ENCODE measurements at regions not wholly inside any gene's neighbourhood (a gene's known extent, or its start where the extent isn't known, plus 50 kb on each side); places are given as distances from the start of the nearest gene placed in this dataset.
"Not testable (repeated sequence)": the region's sequence is repeated elsewhere in the genome, so short reads cannot be mapped to it uniquely, and the experiment has no call there.

DNA sequence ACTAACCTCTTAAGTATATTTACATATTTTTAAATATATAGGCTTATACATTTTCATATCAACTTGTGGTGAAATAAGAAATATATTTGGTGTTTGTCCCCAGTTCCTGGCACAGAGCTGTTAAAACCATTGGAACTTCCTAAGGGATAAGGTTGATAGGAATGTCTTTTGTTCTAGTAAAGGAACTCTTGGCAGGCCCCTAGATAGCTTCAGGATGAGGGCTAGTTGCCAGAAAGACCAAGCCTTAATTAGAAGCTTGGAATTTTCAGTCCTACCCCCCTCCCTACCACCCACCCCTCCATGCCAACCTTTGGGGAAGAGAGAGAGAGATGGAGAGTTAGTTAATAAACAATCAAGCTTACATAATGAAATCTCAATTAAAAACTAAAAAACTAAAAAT lies 638.6 kb upstream of the ACO1 start:
- no peak overlapping the region for H3K27ac ChIP-seq
- DNase-seq: no peak
- BruUV-seq (replicated peaks): no TSS peak
- H3K9me3 ChIP-seq (ENCODE audit: insufficient read depth, low read depth): no peaks in the 10 kb centered on the region
- no peaks in the 10 kb centered on the region for H3K27me3 ChIP-seq (ENCODE audit: insufficient read depth, low read depth)
- H3K4me1 ChIP-seq (replicated peaks; ENCODE audit: insufficient read depth): no peaks in the 10 kb centered on the region
- H3K9me2 ChIP-seq (ENCODE audit: insufficient read depth): no peaks in the 10 kb centered on the region
- POLR2A ChIA-PET (ENCODE audit: unreplicated experiment): no interaction called here
- intact Hi-C loops (cut with micrococcal nuclease; ENCODE audit: unreplicated experiment): no loop called here
- H3K4me3 ChIP-seq: no peak overlapping the region
- TF ChIP-seq, protein P1, sequence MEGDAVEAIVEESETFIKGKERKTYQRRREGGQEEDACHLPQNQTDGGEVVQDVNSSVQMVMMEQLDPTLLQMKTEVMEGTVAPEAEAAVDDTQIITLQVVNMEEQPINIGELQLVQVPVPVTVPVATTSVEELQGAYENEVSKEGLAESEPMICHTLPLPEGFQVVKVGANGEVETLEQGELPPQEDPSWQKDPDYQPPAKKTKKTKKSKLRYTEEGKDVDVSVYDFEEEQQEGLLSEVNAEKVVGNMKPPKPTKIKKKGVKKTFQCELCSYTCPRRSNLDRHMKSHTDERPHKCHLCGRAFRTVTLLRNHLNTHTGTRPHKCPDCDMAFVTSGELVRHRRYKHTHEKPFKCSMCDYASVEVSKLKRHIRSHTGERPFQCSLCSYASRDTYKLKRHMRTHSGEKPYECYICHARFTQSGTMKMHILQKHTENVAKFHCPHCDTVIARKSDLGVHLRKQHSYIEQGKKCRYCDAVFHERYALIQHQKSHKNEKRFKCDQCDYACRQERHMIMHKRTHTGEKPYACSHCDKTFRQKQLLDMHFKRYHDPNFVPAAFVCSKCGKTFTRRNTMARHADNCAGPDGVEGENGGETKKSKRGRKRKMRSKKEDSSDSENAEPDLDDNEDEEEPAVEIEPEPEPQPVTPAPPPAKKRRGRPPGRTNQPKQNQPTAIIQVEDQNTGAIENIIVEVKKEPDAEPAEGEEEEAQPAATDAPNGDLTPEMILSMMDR (conservative IDR thresholded peaks at IDR 0.05): no peak
- no peak for TF ChIP-seq EZH2 (IDR thresholded peaks at IDR 0.05; ENCODE audit: low read depth)
- no peak overlapping the region for H2AFZ ChIP-seq
- H3K79me2 ChIP-seq (ENCODE audit: low read depth): no peaks in the 10 kb centered on the region
- no peaks in the 10 kb centered on the region for H3K36me3 ChIP-seq (ENCODE audit: low read depth)
- no peak overlapping the region for H3K4me2 ChIP-seq
- H4K20me1 ChIP-seq (ENCODE audit: insufficient read depth): no peaks in the 10 kb centered on the region
- CTCF ChIA-PET: no interaction called here
- H3F3A ChIP-seq (ENCODE audit: insufficient read depth, low read depth): no peaks in the 10 kb centered on the region

DNA sequence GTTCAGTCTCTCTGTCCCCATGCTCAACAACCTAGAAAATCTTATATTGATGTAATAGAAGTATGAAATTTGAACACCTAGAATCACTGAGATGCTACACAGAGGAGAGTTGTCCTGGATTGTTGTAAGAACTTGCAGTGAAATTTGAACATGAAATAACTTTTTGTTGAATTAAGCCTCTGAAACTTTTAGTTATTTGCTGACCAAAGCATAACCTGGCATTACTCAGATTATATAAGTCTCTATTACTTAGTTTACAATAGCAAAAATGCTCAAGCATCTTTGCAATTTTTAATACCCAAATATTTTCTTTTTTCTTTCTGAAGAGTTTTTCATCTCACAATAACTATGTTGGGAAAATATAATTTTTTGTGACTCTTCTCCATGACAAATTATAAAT lies 630.7 kb upstream of the ACO1 start:
- POLR2A ChIA-PET (ENCODE audit: unreplicated experiment): no interaction called here
- H3K4me3 ChIP-seq: no peak overlapping the region
- CTCF ChIA-PET: no interaction called here

DNA sequence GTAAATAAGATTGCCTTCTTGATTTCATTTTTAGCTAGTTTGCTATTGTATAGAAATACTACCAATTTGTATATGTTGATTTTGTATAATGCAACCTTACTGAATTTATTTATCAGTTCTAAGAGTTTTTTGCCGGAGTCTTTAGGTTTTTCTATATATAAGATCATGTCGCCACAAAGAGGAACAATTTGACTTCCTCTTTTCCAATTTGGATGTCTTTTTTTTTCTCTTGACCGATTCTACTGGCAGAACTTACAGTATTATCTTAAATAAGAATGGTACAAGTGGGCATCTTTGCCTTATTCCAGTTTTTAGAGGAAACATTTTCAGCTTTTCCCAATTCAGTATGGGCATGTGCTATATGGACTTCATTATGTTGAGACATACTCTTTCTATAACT lies 624.7 kb upstream of the ACO1 start:
- no peaks in the 10 kb centered on the region for H3K9me3 ChIP-seq (ENCODE audit: insufficient read depth, low read depth)
- TF ChIP-seq EZH2 (IDR thresholded peaks at IDR 0.05; ENCODE audit: low read depth): no peak
- TF ChIP-seq, protein P1 (conservative IDR thresholded peaks at IDR 0.05): no peak
- H4K20me1 ChIP-seq (ENCODE audit: insufficient read depth): no peaks in the 10 kb centered on the region
- no peak for DNase-seq
- H3K9me2 ChIP-seq (ENCODE audit: insufficient read depth): no peaks in the 10 kb centered on the region
- no peaks in the 10 kb centered on the region for H3K79me2 ChIP-seq (ENCODE audit: low read depth)
- no peak overlapping the region for H3K27ac ChIP-seq
- H3F3A ChIP-seq (ENCODE audit: insufficient read depth, low read depth): no peaks in the 10 kb centered on the region
- CTCF ChIA-PET: no interaction called here
- H3K4me1 ChIP-seq (replicated peaks; ENCODE audit: insufficient read depth): no peaks in the 10 kb centered on the region
- no TSS peak for BruUV-seq (replicated peaks)
- H3K4me3 ChIP-seq: no peak overlapping the region
- POLR2A ChIA-PET (ENCODE audit: unreplicated experiment): no interaction called here
- no peak overlapping the region for H3K4me2 ChIP-seq
- no peak overlapping the region for H2AFZ ChIP-seq
- intact Hi-C loops (cut with micrococcal nuclease; ENCODE audit: unreplicated experiment): no loop called here
- H3K27me3 ChIP-seq (ENCODE audit: insufficient read depth, low read depth): no peaks in the 10 kb centered on the region
- no peaks in the 10 kb centered on the region for H3K36me3 ChIP-seq (ENCODE audit: low read depth)

More for the DNA sequence above, 630.7 kb upstream of the ACO1 start:
- no peak overlapping the region for H3K4me2 ChIP-seq
- H3K9me3 ChIP-seq (ENCODE audit: insufficient read depth, low read depth): no peaks in the 10 kb centered on the region
- no peaks in the 10 kb centered on the region for H3K27me3 ChIP-seq (ENCODE audit: insufficient read depth, low read depth)
- BruUV-seq (replicated peaks): no TSS peak
- no peak overlapping the region for H2AFZ ChIP-seq
- H3K4me1 ChIP-seq (replicated peaks; ENCODE audit: insufficient read depth): no peaks in the 10 kb centered on the region
- no peaks in the 10 kb centered on the region for H3K79me2 ChIP-seq (ENCODE audit: low read depth)
- H4K20me1 ChIP-seq (ENCODE audit: insufficient read depth): no peaks in the 10 kb centered on the region
- DNase-seq: no peak
- no peaks in the 10 kb centered on the region for H3K36me3 ChIP-seq (ENCODE audit: low read depth)
- intact Hi-C loops (cut with micrococcal nuclease; ENCODE audit: unreplicated experiment): no loop called here
- no peaks in the 10 kb centered on the region for H3K9me2 ChIP-seq (ENCODE audit: insufficient read depth)
- H3K27ac ChIP-seq: no peak overlapping the region
- TF ChIP-seq, protein P1 (conservative IDR thresholded peaks at IDR 0.05): no peak
- TF ChIP-seq EZH2 (IDR thresholded peaks at IDR 0.05; ENCODE audit: low read depth): no peak
- H3F3A ChIP-seq (ENCODE audit: insufficient read depth, low read depth): no peaks in the 10 kb centered on the region

DNA sequence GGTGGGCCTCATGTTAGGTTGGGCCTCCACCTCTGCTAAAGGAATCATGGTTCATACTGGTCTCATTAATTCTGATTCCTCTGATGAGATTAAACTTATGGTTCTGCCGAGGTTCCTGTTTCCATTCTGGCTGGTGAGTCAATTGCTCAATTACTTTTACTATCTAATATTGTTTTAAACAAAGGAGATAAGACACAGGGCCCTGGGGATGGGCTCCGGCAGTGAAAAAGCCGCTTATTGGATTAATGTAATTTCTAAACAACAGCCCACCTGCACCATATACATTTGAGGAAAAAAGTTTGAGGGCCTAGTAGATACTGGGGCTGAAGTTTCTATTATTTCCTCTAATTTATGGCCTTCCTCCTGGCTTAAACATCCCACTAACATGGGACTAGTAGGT lies 610.4 kb upstream of the ACO1 start:
- H3F3A ChIP-seq (ENCODE audit: insufficient read depth, low read depth); CTCF ChIA-PET; H3K27ac ChIP-seq; H3K27me3 ChIP-seq (ENCODE audit: insufficient read depth, low read depth); H3K36me3 ChIP-seq (ENCODE audit: low read depth); H4K20me1 ChIP-seq (ENCODE audit: insufficient read depth); H3K79me2 ChIP-seq (ENCODE audit: low read depth); H3K9me3 ChIP-seq (ENCODE audit: insufficient read depth, low read depth); intact Hi-C loops (cut with micrococcal nuclease; ENCODE audit: unreplicated experiment); H2AFZ ChIP-seq; DNase-seq; H3K9me2 ChIP-seq (ENCODE audit: insufficient read depth); H3K4me1 ChIP-seq (replicated peaks; ENCODE audit: insufficient read depth); BruUV-seq (replicated peaks); H3K4me3 ChIP-seq; H3K4me2 ChIP-seq; POLR2A ChIA-PET (ENCODE audit: unreplicated experiment): not testable (repeated sequence)

Measured in PC-9 (cell line).